Neural cell (in vitro differentiated cells): ENCODE measurements at regions not wholly inside any gene's neighbourhood (a gene's known extent, or its start where the extent isn't known, plus 50 kb on each side); places are given as distances from the start of the nearest gene placed in this dataset.

Source experiments
- H2AFZ ChIP-seq: fragments of 200-600, 300-800 bp; sonication (generic), shearing (Covaris generic); 2 replicates; pipeline ENCODE4 v1.6.0; 2014; ENCODE audit warnings: low read depth, mild to moderate bottlenecking, antibody characterized with exemption, low read length, moderate library complexity
- H3F3A ChIP-seq: fragments of 200-600 bp; shearing (Covaris generic); 2 replicates; pipeline ENCODE4 v1.6.1; 2016; ENCODE audit warnings: mild to moderate bottlenecking, moderate library complexity, mixed read lengths, antibody characterized with exemption, low read length; ENCODE audit not compliant: insufficient read depth, poor library complexity, severe bottlenecking
- H3K27ac ChIP-seq: fragments of 200-600, 300-800 bp; sonication (generic), shearing (Covaris generic); 2 replicates; pipeline ENCODE4 v1.5.1; 2014; ENCODE audit warnings: mild to moderate bottlenecking, low read length, moderate library complexity
- H3K27me3 ChIP-seq: fragments of 300-800, 200-600 bp; sonication (generic), shearing (Covaris generic); 2 replicates; pipeline ENCODE4 v1.6.0; 2014; ENCODE audit warnings: mild to moderate bottlenecking, low read depth, low read length, moderate library complexity; ENCODE audit not compliant: insufficient read depth
- H3K36me3 ChIP-seq: fragments of 300-800, 200-600 bp; sonication (generic), shearing (Covaris generic); 2 replicates; pipeline ENCODE4 v1.5.1; 2014; ENCODE audit warnings: mild to moderate bottlenecking, antibody characterized with exemption, low read length, moderate library complexity; ENCODE audit not compliant: insufficient read depth
- H3K4me2 ChIP-seq: fragments of 300-800, 200-600 bp; sonication (generic), shearing (Covaris generic); 2 replicates; pipeline ENCODE4 v1.6.0; 2014; ENCODE audit warnings: mild to moderate bottlenecking, low read length
- H3K4me3 ChIP-seq: fragments of 300-800, 200-600 bp; sonication (generic), shearing (Covaris generic); 2 replicates; pipeline ENCODE4 v1.5.1; 2014; ENCODE audit warnings: mild to moderate bottlenecking, low read length, moderate library complexity
- H3K79me2 ChIP-seq: fragments of 200-600 bp; shearing (Covaris generic); replicated peaks from 2 replicates; pipeline ENCODE4 v1.6.0; 2014; ENCODE audit warnings: mild to moderate bottlenecking, low read length, moderate library complexity; ENCODE audit not compliant: insufficient read depth
- H3K9ac ChIP-seq: fragments of 300-800, 200-600 bp; sonication (generic), shearing (Covaris generic); 2 replicates; pipeline ENCODE4 v1.6.1; 2016; ENCODE audit warnings: mild to moderate bottlenecking, low read length, mixed read lengths
- H3K9me2 ChIP-seq: fragments of 200-600 bp; shearing (Covaris generic); 2 replicates; pipeline ENCODE4 v1.6.1; 2016; ENCODE audit warnings: mild to moderate bottlenecking, low read length, mixed read lengths; ENCODE audit not compliant: insufficient read depth
- H3K9me3 ChIP-seq: fragments of 200-600, 300-800 bp; sonication (generic), shearing (Covaris generic); 2 replicates; pipeline ENCODE4 v1.6.1; 2016; ENCODE audit warnings: mild to moderate bottlenecking, mixed run types, low read length, moderate library complexity, mixed read lengths
- H4K20me1 ChIP-seq: fragments of 200-600 bp; shearing (Covaris generic); 2 replicates; pipeline ENCODE4 v1.6.1; 2016; ENCODE audit warnings: mild to moderate bottlenecking, mixed run types; ENCODE audit not compliant: insufficient read depth
- CTCF ChIP-seq: fragments of 450-650 bp; IDR thresholded peaks from 2 replicates; pipeline ENCODE4 v1.5.1; 2014; ENCODE audit warnings: antibody characterized with exemption, mild to moderate bottlenecking, moderate library complexity; ENCODE audit not compliant: poor library complexity, severe bottlenecking
- EP300 ChIP-seq: fragments of 450-650 bp; conservative IDR thresholded peaks from 2 replicates; pipeline ENCODE4 v1.6.1; 2014; ENCODE audit warnings: antibody characterized with exemption, mild to moderate bottlenecking, moderate library complexity; ENCODE audit not compliant: poor library complexity, severe bottlenecking
- EZH2 ChIP-seq: fragments of 200-600, 300-800 bp; shearing (Covaris generic), sonication (generic); IDR thresholded peaks from 2 replicates; pipeline ENCODE4 v1.6.1; 2014; ENCODE audit warnings: antibody characterized with exemption, low read length, borderline replicate concordance, mild to moderate bottlenecking; ENCODE audit not compliant: insufficient read depth, poor library complexity, severe bottlenecking
- MXI1 ChIP-seq: fragments of 450-650 bp; conservative IDR thresholded peaks from 2 replicates; pipeline ENCODE4 v1.6.1; 2014; ENCODE audit warnings: antibody characterized with exemption, mild to moderate bottlenecking; ENCODE audit not compliant: poor library complexity, severe bottlenecking
- POLR2AphosphoS5 ChIP-seq: IDR thresholded peaks from 2 replicates; pipeline ENCODE4 v1.6.1; 2012
- RAD21 ChIP-seq: fragments of 450-650 bp; conservative IDR thresholded peaks from 2 replicates; pipeline ENCODE4 v1.6.1; 2014; ENCODE audit warnings: antibody characterized with exemption, mild to moderate bottlenecking, moderate library complexity
- SMC3 ChIP-seq: fragments of 450-650 bp; conservative IDR thresholded peaks from 2 replicates; pipeline ENCODE4 v1.6.1; 2014; ENCODE audit warnings: antibody characterized with exemption, mild to moderate bottlenecking, moderate library complexity; ENCODE audit not compliant: poor library complexity
- TAF1 ChIP-seq: IDR thresholded peaks from 2 replicates; pipeline ENCODE4 v1.6.1; 2012; ENCODE audit warnings: low read depth
- TF ChIP-seq, protein P1 (sequence below): IDR thresholded peaks from 2 replicates; pipeline ENCODE4 v1.6.1; 2012; ENCODE audit warnings: borderline replicate concordance

DNA sequence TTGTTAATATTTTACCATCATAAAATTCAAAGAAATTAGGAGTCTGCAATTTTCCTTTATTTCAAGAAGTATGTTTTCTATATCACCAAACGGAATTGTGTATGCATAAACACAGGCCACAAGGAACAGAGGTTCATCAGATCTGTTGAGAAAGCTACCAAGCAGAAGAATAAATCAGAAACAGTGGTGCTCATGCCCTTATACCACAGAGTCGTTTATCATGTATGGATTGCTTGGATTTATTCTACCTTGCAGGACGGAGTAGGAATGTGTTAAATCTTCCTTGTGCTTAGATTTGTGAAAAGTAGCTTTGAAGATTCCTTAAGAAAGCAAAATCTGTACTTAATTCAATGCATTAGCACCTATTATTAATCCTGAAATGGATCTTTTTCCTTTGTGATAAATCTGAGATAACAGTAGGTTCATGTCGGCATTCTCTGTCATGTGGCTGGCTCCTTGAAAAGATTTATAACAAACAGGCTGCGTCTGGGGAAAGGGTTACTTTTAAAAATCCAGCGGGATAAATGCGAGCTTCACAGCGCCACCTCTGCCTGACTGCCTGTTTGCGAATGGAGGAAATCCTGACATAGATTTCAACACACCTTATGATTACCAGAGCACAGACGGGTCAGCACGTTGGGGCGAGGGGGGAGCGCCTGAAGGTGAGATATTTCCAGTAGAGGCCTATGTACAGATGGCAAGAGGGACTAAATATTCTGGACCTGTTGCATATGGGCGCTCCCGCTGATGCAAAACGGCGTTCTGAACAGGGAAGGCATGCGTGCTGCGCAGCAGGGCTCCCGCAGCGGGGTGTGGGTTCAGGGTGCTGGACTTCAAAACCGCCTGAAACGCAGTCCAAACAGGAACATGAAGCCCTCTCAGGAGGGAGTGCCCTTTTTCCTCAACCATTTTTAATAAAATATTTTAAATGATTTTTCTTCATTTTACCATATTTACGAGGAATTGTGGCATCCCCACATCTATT lies 445.5 kb upstream of the SGCG start:
- H3K27ac ChIP-seq = no peak overlapping the region
- no peak overlapping the region for H3K4me2 ChIP-seq
- no peaks in the 10 kb centered on the region for H4K20me1 ChIP-seq
- H3K36me3 ChIP-seq = no peaks in the 10 kb centered on the region
- H3K9me2 ChIP-seq = no peaks in the 10 kb centered on the region
- TF ChIP-seq POLR2AphosphoS5 (no peak), EP300 (no peak), MXI1 (no peak), SMC3 (no peak), EZH2 (no peak), CTCF (peak; percentile 29)
- TF ChIP-seq, protein P1, sequence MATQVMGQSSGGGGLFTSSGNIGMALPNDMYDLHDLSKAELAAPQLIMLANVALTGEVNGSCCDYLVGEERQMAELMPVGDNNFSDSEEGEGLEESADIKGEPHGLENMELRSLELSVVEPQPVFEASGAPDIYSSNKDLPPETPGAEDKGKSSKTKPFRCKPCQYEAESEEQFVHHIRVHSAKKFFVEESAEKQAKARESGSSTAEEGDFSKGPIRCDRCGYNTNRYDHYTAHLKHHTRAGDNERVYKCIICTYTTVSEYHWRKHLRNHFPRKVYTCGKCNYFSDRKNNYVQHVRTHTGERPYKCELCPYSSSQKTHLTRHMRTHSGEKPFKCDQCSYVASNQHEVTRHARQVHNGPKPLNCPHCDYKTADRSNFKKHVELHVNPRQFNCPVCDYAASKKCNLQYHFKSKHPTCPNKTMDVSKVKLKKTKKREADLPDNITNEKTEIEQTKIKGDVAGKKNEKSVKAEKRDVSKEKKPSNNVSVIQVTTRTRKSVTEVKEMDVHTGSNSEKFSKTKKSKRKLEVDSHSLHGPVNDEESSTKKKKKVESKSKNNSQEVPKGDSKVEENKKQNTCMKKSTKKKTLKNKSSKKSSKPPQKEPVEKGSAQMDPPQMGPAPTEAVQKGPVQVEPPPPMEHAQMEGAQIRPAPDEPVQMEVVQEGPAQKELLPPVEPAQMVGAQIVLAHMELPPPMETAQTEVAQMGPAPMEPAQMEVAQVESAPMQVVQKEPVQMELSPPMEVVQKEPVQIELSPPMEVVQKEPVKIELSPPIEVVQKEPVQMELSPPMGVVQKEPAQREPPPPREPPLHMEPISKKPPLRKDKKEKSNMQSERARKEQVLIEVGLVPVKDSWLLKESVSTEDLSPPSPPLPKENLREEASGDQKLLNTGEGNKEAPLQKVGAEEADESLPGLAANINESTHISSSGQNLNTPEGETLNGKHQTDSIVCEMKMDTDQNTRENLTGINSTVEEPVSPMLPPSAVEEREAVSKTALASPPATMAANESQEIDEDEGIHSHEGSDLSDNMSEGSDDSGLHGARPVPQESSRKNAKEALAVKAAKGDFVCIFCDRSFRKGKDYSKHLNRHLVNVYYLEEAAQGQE = no peak
- H3K4me3 ChIP-seq = no peak overlapping the region
- H2AFZ ChIP-seq = no peak overlapping the region
- no peaks in the 10 kb centered on the region for H3K27me3 ChIP-seq
- no peak overlapping the region for H3K9ac ChIP-seq
- no peaks in the 10 kb centered on the region for H3K79me2 ChIP-seq
- H3K9me3 ChIP-seq = peaks cover 2% of the 10 kb centered on the region
- no peaks in the 10 kb centered on the region for H3F3A ChIP-seq

GRCh38 chr13:22736084-22736767 lies 444.6 kb upstream of the SGCG start:
- H3K9me2 ChIP-seq = no peaks in the 10 kb centered on the region
- no peak for TF ChIP-seq CTCF
- no peak for TF ChIP-seq TAF1
- no peak for TF ChIP-seq SMC3
- TF ChIP-seq EZH2 = no peak
- TF ChIP-seq, protein P1 = no peak
- TF ChIP-seq POLR2AphosphoS5 = no peak
- TF ChIP-seq MXI1 = no peak
- no peak for TF ChIP-seq RAD21
- TF ChIP-seq EP300 = no peak
- H3K27me3 ChIP-seq = no peaks in the 10 kb centered on the region
- no peak overlapping the region for H3K27ac ChIP-seq
- H3F3A ChIP-seq = no peaks in the 10 kb centered on the region
- no peak overlapping the region for H3K4me2 ChIP-seq
- no peak overlapping the region for H3K9ac ChIP-seq
- H3K4me3 ChIP-seq = no peak overlapping the region
- no peaks in the 10 kb centered on the region for H3K36me3 ChIP-seq
- H3K9me3 ChIP-seq = peaks cover 2% of the 10 kb centered on the region
- H4K20me1 ChIP-seq = no peaks in the 10 kb centered on the region
- no peak overlapping the region for H2AFZ ChIP-seq
- no peaks in the 10 kb centered on the region for H3K79me2 ChIP-seq
